HCT116 (cell line): ENCODE measurements at regions not wholly inside any gene's neighbourhood (a gene's known extent, or its start where the extent isn't known, plus 50 kb on each side); places are given as distances from the start of the nearest gene placed in this dataset.

Source experiments
- ATAC-seq: fragments of 200-7000 bp; cut with Tn5 transposase; 2 replicates; pipeline ENCODE4 v1.9.1; 2020; ENCODE audit warnings: mild to moderate bottlenecking, moderate library complexity
- BruUV-seq: library from RNA; stranded (reverse); fragments of 400-500 nt; replicated peaks from 2 replicates; lab custom pipeline; 2021; lab: Mats Ljungman, UMichigan
- CTCF ChIA-PET: fragments of 300-600 bp; sonication (Branson Sonifier 250); formaldehyde crosslinking; loops from one replicate; lab custom pipeline; 2021; ENCODE audit warnings: antibody characterized with exemption; lab: Charles Lee
- POLR2A ChIA-PET: fragments of 300-600, 350-600 bp; sonication (Branson Sonifier 250); formaldehyde crosslinking; loops from one replicate; lab custom pipeline; 2021; ENCODE audit warnings: antibody characterized with exemption; lab: Charles Lee
- RAD21 ChIA-PET, 2 experiments: fragments of 300-600 bp; sonication (Branson Sonifier 250); formaldehyde crosslinking; loops; one replicate each; lab custom pipeline; 2023; ENCODE audit warnings: low total read pairs in 2 of 2; ENCODE audit not compliant: uncharacterized antibody in 2 of 2, unreplicated experiment in 2 of 2, low non-redundant PET in 1 of 2; lab: Charles Lee
- DNase-seq: peaks from one replicate; pipeline ENCODE4 v3.0.0-alpha.2; 2010; ENCODE audit warnings: low read depth, low spot score
- H2AFZ ChIP-seq: fragments of 200-600 bp; shearing (Covaris generic), sonication (generic); 2 replicates; pipeline ENCODE4 v1.6.1; 2017; ENCODE audit warnings: low read depth, mixed run types, mixed read lengths, antibody characterized with exemption, low read length; ENCODE audit not compliant: poor library complexity, severe bottlenecking
- H3K27ac ChIP-seq: 2 replicates; pipeline ENCODE4 v1.5.1; 2012; ENCODE audit warnings: low read depth, low read length
- H3K27me3 ChIP-seq: fragments of 200-600 bp; sonication (generic); 2 replicates; pipeline ENCODE4 v1.6.1; 2016; ENCODE audit warnings: mixed run types, low read length, mixed read lengths; ENCODE audit not compliant: insufficient read depth
- H3K36me3 ChIP-seq, 2 experiments: fragments of 200-500 bp in 1 of 2; fragments of 200-600 bp in 1 of 2; sonication (Bioruptor generic) in 1 of 2; sonication (generic) in 1 of 2; 2 replicates each; pipeline versions ENCODE4 v1.5.1 to v1.6.1; 2014 to 2016; ENCODE audit warnings: low read length in 2 of 2, inconsistent platforms in 1 of 2, mixed read lengths in 1 of 2, mixed run types in 1 of 2; ENCODE audit not compliant: insufficient read depth in 2 of 2, control insufficient read depth in 1 of 2
- H3K4me1 ChIP-seq, 2 experiments: fragments of 200-600 bp in 1 of 2; sonication (generic) in 1 of 2; 2 replicates each; pipeline versions ENCODE4 v1.5.1 to v1.6.1; 2012 to 2017; ENCODE audit warnings: low read length in 2 of 2, inconsistent platforms in 1 of 2, mild to moderate bottlenecking in 1 of 2, mixed read lengths in 1 of 2, mixed run types in 1 of 2, moderate library complexity in 1 of 2; ENCODE audit not compliant: insufficient read depth in 2 of 2, control insufficient read depth in 1 of 2
- H3K4me2 ChIP-seq: fragments of 200-600 bp; sonication (generic); 2 replicates; pipeline ENCODE4 v1.6.1; 2017; ENCODE audit warnings: mixed run types, low read length, mixed read lengths
- H3K4me3 ChIP-seq, 2 experiments: fragments of 200-600 bp in 1 of 2; sonication (generic) in 1 of 2; replicated peaks in 1 of 2; 2 replicates each; pipeline ENCODE4 v1.5.1; 2011 to 2016; ENCODE audit warnings: low read length in 2 of 2, control low read depth in 1 of 2, low read depth in 1 of 2, mild to moderate bottlenecking in 1 of 2, mixed read lengths in 1 of 2, mixed run types in 1 of 2
- H3K79me2 ChIP-seq: fragments of 200-600 bp; sonication (generic); 2 replicates; pipeline ENCODE4 v1.6.1; 2017; ENCODE audit warnings: mild to moderate bottlenecking, mixed run types, low read length, moderate library complexity, mixed read lengths; ENCODE audit not compliant: insufficient read depth
- H3K9ac ChIP-seq: fragments of 200-600 bp; sonication (generic); 2 replicates; pipeline ENCODE4 v1.6.1; 2016; ENCODE audit warnings: low read length, mixed read lengths
- H3K9me2 ChIP-seq: fragments of 200-600 bp; sonication (generic), shearing (Covaris generic); 2 replicates; pipeline ENCODE4 v1.6.1; 2017; ENCODE audit warnings: mixed run types, mild to moderate bottlenecking, moderate library complexity; ENCODE audit not compliant: insufficient read depth
- H3K9me3 ChIP-seq, 2 experiments: fragments of 200-500 bp in 1 of 2; fragments of 200-600 bp in 1 of 2; sonication (Bioruptor generic) in 1 of 2; sonication (generic) in 1 of 2; 2 replicates each; pipeline ENCODE4 v1.6.1; 2014 to 2017; ENCODE audit warnings: low read length in 2 of 2, mixed read lengths in 2 of 2, inconsistent platforms in 1 of 2, low read depth in 1 of 2, mild to moderate bottlenecking in 1 of 2, mixed run types in 1 of 2, moderate library complexity in 1 of 2; ENCODE audit not compliant: control insufficient read depth in 1 of 2, insufficient read depth in 1 of 2
- H4K20me1 ChIP-seq: fragments of 200-600 bp; sonication (generic), shearing (Covaris generic); 2 replicates; pipeline ENCODE4 v1.6.1; 2017; ENCODE audit warnings: mixed run types, mild to moderate bottlenecking, moderate library complexity; ENCODE audit not compliant: insufficient read depth
- EGR1 ChIP-seq: IDR thresholded peaks from 2 replicates; pipeline ENCODE4 v1.6.1; 2012; ENCODE audit warnings: low read depth
- ELF1 ChIP-seq: IDR thresholded peaks from 2 replicates; pipeline ENCODE4 v1.6.1; 2012; ENCODE audit warnings: low read depth, borderline replicate concordance
- EZH2 ChIP-seq: fragments of 200-600 bp; sonication (generic); IDR thresholded peaks from 2 replicates; pipeline ENCODE4 v1.6.1; 2017; ENCODE audit warnings: antibody characterized with exemption, mixed run types
- FOSL1 ChIP-seq: IDR thresholded peaks from 2 replicates; pipeline ENCODE4 v1.6.1; 2012; ENCODE audit warnings: low read depth
- POLR2AphosphoS5 ChIP-seq: IDR thresholded peaks from 2 replicates; pipeline ENCODE4 v1.6.1; 2011; ENCODE audit warnings: mild to moderate bottlenecking, low read depth, low read length, moderate library complexity
- SIN3A ChIP-seq: IDR thresholded peaks from 2 replicates; pipeline ENCODE4 v1.6.1; 2012; ENCODE audit warnings: low read depth
- SP1 ChIP-seq: IDR thresholded peaks from 2 replicates; pipeline ENCODE4 v1.6.1; 2012; ENCODE audit warnings: low read depth
- YY1 ChIP-seq: IDR thresholded peaks from 2 replicates; pipeline ENCODE4 v1.6.1; 2011; ENCODE audit warnings: low read length, low read depth, moderate library complexity, mild to moderate bottlenecking; ENCODE audit not compliant: insufficient replicate concordance; ENCODE audit errors: extremely low read depth
- ZNF274 ChIP-seq: fragments of 200-500 bp; sonication (Bioruptor generic); IDR thresholded peaks from 2 replicates; pipeline ENCODE4 v1.6.1; 2014; ENCODE audit warnings: mild to moderate bottlenecking, low read depth, low read length, inconsistent platforms
- intact Hi-C: fragments of 100-400 bp; cut with micrococcal nuclease; formaldehyde crosslinking; loops from 2 replicates; pipeline ENCODE4 v1.10.0; 2022
- TF ChIP-seq, protein P1 (sequence below): IDR thresholded peaks from 2 replicates; pipeline ENCODE4 v1.6.1; 2012

DNA sequence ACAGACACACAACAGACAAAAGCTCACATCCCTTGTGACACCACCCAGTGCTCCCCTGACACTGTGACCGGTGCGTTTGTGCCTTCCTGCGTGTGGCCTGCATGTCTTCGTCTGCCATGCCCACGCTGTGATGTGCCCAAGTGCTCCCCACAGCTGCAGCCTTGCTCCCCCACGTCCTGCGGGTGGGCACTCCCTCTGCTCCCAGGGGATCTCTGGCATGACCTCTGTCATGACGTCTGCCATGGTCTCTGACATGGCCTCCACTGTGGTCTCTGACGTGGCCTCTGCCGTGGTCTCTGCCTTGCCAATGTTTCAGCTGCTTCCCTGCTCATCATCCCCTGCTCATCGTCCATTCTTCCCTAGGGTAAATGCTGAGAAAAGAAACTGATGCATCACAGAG, 200.9 kb downstream of the DLL1 start:
- intact Hi-C loops = no loop called here
- Histone ChIP-seq H3K9me3 (no peaks in the 10 kb centered on the region), H2AFZ (no peak overlapping the region), H3K4me3 (no peak overlapping the region), H3K4me1 (no peaks in the 10 kb centered on the region), H3K9me2 (no peaks in the 10 kb centered on the region), H3K79me2 (no peaks in the 10 kb centered on the region), H3K9ac (no peak overlapping the region)
- BruUV-seq = no TSS peak
- no peak for ATAC-seq
- TF ChIP-seq FOSL1 (no peak), EGR1 (no peak), YY1 (no peak), ELF1 (no peak)
- TF ChIP-seq, protein P1, sequence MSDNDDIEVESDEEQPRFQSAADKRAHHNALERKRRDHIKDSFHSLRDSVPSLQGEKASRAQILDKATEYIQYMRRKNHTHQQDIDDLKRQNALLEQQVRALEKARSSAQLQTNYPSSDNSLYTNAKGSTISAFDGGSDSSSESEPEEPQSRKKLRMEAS = no peak
- TF ChIP-seq, all 23 proteins: peak for 0
- Histone ChIP-seq H3K36me3 (no peaks in the 10 kb centered on the region), H3K4me2 (no peak overlapping the region), H4K20me1 (no peaks in the 10 kb centered on the region), H3K27me3 (no peaks in the 10 kb centered on the region), H3K27ac (no peak overlapping the region)
- RAD21 ChIA-PET = no interaction called here
- POLR2A ChIA-PET = no interaction called here
- CTCF ChIA-PET = interaction anchor here (2.5 kb wide), 1 partner anchor 258 kb away, joined by 5 read pairs; no protein-coding TSS in a partner anchor
- DNase-seq = no peak

DNA sequence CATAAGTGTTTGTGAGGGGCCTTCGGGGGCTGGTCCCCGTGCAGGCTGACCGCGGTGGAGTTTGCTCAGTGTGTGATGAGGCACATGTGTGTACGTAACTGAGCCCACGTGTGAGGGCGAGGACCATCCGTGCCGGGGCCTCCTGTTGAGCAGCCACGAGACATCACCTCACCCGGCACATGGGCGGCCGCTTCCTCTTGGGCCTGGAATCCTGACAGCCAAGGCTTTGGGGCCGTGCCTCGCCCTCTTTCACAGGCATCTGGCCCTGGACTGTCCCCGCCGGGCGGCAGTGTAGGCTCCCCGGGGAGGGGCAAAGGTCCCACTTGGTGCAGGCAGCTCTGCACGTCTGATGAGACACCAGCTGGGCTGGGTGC, 202.3 kb downstream of the DLL1 start:
- BruUV-seq = no TSS peak
- Histone ChIP-seq H3K9me2 (no peaks in the 10 kb centered on the region), H3K27me3 (no peaks in the 10 kb centered on the region), H2AFZ (no peak overlapping the region), H3K9ac (no peak overlapping the region), H3K27ac (no peak overlapping the region), H3K4me2 (no peak overlapping the region), H3K9me3 (no peaks in the 10 kb centered on the region), H3K36me3 (no peaks in the 10 kb centered on the region), H4K20me1 (no peaks in the 10 kb centered on the region), H3K4me1 (no peaks in the 10 kb centered on the region), H3K79me2 (no peaks in the 10 kb centered on the region), H3K4me3 (no peak overlapping the region)
- DNase-seq = no peak
- ChIA-PET POLR2A (no interaction called here), RAD21 (no interaction called here), CTCF (interaction anchor here (2.5 kb wide), 1 partner anchor 257 kb away, joined by 5 read pairs; no protein-coding TSS in a partner anchor)
- peak; percentile 17; the same call in 1 of the 2 replicates for ATAC-seq
- intact Hi-C loops = no loop called here
- TF ChIP-seq EZH2 = no peak
- TF ChIP-seq POLR2AphosphoS5 = no peak
- TF ChIP-seq, protein P1 = no peak
- TF ChIP-seq ZNF274 = no peak
- no peak for TF ChIP-seq SP1
- TF ChIP-seq SIN3A = no peak
- TF ChIP-seq EGR1 = no peak
